HG03520 (cell line): ENCODE measurements at regions not wholly inside any gene's neighbourhood (a gene's known extent, or its start where the extent isn't known, plus 50 kb on each side); places are given as distances from the start of the nearest gene placed in this dataset.
A peak's percentile ranks its signal among the peaks of the same experiment; 100 is the strongest.

ENCODE experiments used
- ATAC-seq: cut with Tn5 transposase; IDR thresholded peaks from one replicate; pipeline ENCODE4 v1.9.1; 2021; ENCODE audit warnings: mild to moderate bottlenecking, moderate library complexity; ENCODE audit not compliant: unreplicated experiment

DNA sequence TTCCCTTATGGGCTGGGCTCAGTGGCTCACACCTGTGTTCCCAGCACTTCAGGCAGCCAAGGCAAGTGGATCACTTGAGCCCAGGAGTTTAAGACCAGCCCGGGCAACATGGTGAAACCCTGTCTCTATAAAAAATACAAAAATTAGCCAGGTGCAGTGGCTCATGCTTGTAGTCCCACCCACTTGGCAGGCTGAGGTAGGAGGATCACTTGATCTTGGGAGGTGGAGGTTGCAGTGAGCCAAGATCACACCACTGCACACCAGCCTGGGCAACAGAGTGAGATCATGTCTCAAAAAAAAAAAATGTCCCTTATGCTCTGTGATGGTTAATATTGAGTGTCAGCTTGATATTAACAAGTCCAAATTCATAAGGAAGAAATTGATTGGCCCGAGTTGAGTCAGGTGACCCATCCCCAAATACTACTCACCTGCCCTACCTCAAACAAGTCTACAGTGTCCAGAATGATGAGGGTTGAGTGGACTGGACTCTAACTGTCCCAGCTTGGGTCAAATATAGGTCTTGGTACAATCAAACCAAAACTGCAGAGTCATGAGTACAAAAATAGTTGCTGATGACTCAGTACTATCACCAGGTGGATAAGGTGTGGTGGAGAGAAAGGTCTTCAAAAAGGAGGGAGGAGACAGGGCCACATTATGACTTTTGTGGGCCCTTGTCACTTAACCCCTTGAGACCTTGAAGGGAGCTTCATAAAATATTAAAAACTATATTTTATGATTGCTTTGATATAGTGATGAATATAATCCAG is 161.0 kb downstream of the ZNF326 start:
- no peak for ATAC-seq

- no peak for ATAC-seq
Observed at GRCh38 chr1:90154711-90155110, 159.8 kb downstream of the ZNF326 start.

GRCh38 chr1:90149101-90149500 is 154.2 kb downstream of the ZNF326 start:
- ATAC-seq, result no peak

DNA sequence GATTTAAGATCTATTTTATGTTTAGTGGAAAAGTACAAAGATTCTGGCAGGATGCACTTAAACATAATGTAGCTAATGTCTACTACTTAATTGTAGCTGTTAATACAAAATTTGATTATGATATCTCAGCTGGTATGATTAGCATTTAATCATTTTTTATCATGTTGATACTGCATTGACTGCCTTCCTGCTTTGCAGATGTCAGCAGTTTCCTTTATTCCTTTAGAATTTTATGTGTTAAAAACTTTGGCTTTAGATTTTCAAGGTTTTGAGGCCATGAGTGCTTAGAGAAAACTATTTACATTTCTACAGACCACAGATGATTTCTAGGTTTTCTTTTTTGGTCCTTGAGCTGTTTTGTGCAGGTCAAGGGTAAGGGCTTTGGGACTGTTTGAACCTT is 152.2 kb downstream of the ZNF326 start:
- no peak for ATAC-seq

- no peak for ATAC-seq
Observed at GRCh38 chr1:90144820-90145219, 149.9 kb downstream of the ZNF326 start.

GRCh38 chr1:90143591-90143990 is 148.7 kb downstream of the ZNF326 start:
- no peak for ATAC-seq

DNA sequence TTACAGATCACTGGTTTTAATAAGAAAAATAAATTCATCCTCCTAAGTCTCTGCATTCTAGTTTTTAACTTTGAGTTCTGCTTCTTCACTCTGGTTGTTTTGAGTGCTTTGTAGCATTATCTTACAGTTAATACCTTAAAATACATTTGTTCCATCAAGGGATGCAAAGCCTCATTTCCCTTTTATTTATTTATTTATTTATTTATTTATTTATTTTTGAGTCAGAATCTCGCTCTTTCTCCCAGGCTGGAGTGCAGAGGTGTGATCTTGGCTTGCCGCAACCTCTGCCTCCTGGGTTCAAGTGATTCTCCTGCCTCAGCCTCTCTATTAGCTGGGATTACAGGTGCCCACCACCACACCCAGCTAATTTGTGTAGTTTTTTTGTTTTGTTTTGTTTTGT is 147.8 kb downstream of the ZNF326 start:
- no peak for ATAC-seq

GRCh38 chr1:90139837-90140236 is 144.9 kb downstream of the ZNF326 start:
- ATAC-seq, result no peak

DNA sequence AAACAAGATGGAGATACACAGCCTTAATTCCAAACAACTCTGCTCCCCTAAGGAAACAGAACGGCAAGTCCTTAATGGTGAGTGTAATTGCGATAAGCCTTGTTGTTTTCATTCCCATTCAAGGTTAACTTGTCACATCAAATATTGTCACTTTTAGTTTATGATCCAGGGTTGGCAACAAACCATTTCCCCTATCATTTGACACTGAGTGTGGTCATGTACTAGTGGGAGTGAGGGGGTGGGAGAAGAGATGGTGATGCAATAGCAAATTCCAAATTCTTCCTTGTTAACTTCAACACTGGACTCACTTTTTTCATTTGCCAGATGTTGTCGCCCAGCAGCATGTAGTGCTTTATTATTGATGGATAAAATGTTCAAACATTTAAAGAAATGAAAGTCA is 140.4 kb downstream of the ZNF326 start:
- ATAC-seq, result no peak

GRCh38 chr1:90134175-90134955 is 139.5 kb downstream of the ZNF326 start:
- ATAC-seq, result no peak

- no peak for ATAC-seq
Observed at GRCh38 chr1:90133133-90133532, 138.2 kb downstream of the ZNF326 start.

DNA sequence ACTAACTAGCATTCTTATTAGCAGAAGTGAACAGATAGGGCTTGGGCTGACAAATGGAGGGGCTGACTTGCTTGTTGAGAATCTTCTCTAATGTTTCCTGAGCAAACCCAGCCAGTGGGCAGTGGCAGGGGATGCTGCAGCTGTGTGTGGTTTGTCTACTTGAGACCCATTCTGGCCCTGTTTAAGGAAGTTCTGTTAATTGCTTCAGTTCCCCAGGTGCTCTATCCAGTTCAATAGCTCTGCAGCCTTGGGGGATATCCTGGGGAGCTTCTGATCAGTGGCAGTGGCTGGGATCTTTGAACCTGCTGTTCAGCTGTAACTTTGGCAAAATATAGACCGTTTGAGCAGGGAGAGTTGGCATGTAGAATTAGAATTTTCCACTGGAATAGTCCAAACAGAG is 137.4 kb downstream of the ZNF326 start:
- no peak for ATAC-seq

DNA sequence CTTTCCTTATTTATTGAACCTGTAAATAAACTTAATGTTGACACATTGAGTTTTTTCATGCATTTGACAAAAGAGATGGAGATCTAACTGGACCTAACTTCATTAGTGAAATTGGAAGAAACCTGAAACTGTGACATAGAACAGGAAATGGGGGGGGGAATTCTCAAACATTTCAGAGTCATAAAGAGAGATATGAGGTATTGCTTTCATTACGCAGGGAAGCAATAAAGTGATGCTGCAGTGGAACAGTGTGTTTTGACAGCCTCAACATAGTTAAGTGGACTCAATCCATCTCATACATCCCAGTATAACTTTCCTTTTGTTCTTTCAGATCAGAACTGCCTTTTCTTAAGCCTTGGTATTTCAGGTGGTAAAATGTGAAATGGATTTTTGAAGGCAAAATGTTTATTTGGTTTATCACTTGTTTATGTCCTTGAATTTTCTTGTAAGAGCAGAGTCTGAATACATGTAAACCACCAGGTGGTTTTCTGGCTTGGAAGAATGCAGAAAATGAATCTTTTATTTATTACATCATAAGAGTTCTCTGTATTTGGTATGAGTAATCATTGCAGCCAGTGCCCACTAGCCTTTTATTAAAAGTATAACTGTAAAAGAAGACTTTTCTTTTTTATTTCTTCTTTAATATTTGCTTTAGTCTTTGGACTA is 132.5 kb downstream of the ZNF326 start:
- ATAC-seq, result peak; percentile 68

- no peak for ATAC-seq
Observed at GRCh38 chr1:90126834-90127233, 131.9 kb downstream of the ZNF326 start.

DNA sequence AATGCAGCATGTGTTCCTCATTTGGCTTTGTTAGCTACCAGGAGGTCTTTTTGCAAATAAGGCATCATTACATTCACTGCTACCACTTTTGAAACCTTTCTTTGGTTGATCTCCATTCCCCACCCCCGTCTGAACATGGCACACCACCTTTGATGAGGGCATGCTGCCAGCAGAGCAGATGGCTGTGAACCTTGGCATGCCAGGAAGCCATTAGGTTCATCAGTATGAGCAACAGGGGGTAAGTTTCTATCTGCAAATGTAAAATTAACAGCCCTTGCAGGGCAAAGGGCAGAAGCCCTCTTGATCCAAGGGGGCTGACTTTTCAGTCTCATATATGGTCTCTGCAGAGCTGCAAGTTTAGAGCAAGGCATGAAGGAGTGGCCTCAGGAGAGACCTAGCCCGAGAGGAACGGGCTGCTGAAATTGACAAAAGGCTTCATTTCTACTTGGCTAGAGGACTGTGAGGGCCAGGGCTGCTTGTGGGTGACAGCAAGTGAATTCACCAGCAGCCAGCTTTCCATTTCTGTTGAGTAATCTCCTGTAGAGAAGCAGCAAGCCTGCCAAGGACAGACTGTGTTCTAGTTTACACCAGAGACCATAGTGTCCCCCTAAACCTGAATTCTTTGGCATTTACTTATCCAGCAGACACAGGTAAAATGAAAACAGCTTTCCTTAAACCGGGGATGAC is 127.9 kb downstream of the ZNF326 start:
- no peak for ATAC-seq

DNA sequence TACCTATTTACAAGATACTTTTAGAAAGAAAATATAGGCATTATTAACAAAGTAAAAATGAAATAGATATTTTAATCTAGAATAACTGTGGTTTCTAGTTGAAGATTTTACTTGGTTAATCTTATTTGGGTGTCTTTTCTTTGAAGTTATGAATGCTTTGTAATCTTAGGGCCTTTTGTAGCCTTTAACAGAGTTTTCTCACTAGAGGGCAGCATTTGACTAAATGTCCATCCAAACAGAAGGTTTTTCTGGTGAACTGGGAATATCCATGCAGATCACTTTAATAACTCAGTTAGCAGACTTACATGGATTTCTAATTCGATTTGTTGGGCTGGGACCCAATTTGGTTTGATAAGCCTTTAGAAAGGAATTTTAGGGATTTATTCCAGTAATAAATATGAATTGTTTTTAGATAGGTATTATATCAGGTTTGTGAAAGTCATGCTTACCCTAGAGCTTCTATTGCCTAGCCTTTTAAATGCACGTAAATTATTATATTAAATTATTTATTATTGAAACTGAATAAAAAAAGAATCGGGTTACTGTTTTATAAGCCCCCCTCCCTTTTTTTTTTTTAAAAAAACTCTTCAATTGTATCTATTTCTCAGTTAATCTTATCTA is 119.7 kb downstream of the ZNF326 start:
- no peak for ATAC-seq

DNA sequence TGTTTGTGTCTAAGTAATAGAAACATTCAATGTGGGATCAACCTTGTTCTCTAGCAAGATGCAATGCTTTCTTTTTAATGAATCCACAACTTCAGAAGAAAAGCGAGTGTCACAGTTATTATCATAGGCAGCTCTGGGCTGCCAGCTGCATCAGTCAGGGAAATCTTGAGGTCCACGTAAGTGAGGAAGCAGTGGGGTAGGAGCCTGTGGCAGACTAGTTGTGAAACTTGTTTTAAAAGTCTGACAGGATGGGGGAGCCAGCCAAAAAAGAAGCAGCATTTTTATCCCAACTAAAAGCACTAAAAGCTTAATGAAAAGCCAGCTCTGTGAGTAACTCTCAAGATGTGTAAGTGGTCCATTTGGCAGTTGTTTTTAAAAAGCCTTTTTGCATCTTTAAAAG is 113.1 kb downstream of the ZNF326 start:
- ATAC-seq, result no peak

DNA sequence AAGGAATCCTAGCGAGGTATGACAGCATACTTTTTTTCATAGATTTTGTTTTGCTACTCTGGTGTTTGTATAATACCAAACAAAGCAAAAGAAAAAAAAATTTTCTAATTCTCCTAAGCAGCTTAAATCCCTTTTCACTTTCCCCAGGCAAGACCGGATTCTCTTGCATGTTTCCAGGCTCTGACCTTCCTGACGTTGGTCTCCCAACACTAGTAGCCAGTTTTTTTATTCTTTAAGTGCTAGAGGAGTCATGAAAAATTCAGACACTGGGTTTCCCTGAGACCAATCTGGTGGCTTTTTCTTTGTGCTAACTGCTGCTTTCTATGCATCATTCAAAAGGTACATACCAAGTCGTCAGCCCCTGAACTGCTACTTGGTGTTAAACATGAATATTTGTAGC is 111.4 kb downstream of the ZNF326 start:
- no peak for ATAC-seq

GRCh38 chr1:90104941-90105538 is 110.1 kb downstream of the ZNF326 start:
- ATAC-seq, result no peak

- no peak for ATAC-seq
Observed at GRCh38 chr1:90100566-90100965, 105.7 kb downstream of the ZNF326 start.
